Ectodermal cell (in vitro differentiated cells): ENCODE measurements at regions not wholly inside any gene's neighbourhood (a gene's known extent, or its start where the extent isn't known, plus 50 kb on each side); places are given as distances from the start of the nearest gene placed in this dataset.

ENCODE experiments used
- H3K27ac ChIP-seq: 2 replicates; pipeline ENCODE4 v1.7.0; 2013; ENCODE audit warnings: mild to moderate bottlenecking, low read depth, low read length; ENCODE audit not compliant: insufficient read depth, poor library complexity, severe bottlenecking
- H3K27me3 ChIP-seq: 2 replicates; pipeline ENCODE4 v1.7.0; 2013; ENCODE audit warnings: mild to moderate bottlenecking, low read length; ENCODE audit not compliant: insufficient read depth, control insufficient read depth, poor library complexity, severe bottlenecking
- H3K36me3 ChIP-seq: one replicate; pipeline ENCODE4 v1.7.0; 2013; ENCODE audit warnings: low read length; ENCODE audit not compliant: control insufficient read depth, insufficient read depth
- H3K4me1 ChIP-seq: one replicate; pipeline ENCODE4 v1.7.0; 2013; ENCODE audit warnings: low read length; ENCODE audit not compliant: control insufficient read depth, insufficient read depth
- H3K4me3 ChIP-seq: 2 replicates; pipeline ENCODE4 v1.7.0; 2013; ENCODE audit warnings: low read depth, low read length, control low read depth; ENCODE audit not compliant: insufficient read depth
- H3K9me3 ChIP-seq: 2 replicates; pipeline ENCODE4 v1.7.0; 2013; ENCODE audit warnings: mild to moderate bottlenecking, low read length, moderate library complexity; ENCODE audit not compliant: control insufficient read depth
- WGBS, 2 experiments: methylation state at CpG; one replicate each; pipeline ENCODE4 v1.1.7; 2013; ENCODE audit warnings: missing lambda C conversion rate in 2 of 2; 5-methylcytosine and 5-hydroxymethylcytosine counted together

DNA sequence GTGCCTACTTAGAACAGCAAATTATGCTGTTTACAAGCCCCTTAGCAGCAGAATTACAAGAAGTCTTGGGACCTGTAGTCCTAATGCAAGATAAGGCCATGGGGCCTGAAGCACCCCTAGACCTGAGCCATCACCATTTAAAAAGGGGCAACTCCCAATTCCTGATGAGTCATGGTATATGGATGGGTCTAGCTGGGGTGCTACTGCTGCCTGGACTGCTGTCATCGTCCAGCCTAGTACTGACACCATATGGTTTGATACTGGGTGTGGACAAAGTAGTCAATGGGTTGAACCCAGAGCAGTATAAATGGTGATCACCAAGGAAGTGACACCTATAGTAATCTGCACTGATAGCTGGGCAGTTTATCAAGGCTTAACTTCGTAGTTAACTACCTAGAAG, 450.0 kb downstream of the IPMK start:
- no peak overlapping the region for H3K27ac ChIP-seq
- H3K4me3 ChIP-seq = no peak overlapping the region
- H3K9me3 ChIP-seq = no peaks in the 10 kb centered on the region
- no peaks in the 10 kb centered on the region for H3K4me1 ChIP-seq
- no peaks in the 10 kb centered on the region for H3K36me3 ChIP-seq
- H3K27me3 ChIP-seq = no peaks in the 10 kb centered on the region
- WGBS, 2 experiments = 84 to 89% methylated on average over 2 of the region's 2 CpGs

- H3K27ac ChIP-seq = no peak overlapping the region
- no peaks in the 10 kb centered on the region for H3K36me3 ChIP-seq
- H3K4me1 ChIP-seq = no peaks in the 10 kb centered on the region
- H3K4me3 ChIP-seq = no peak overlapping the region
- 68 to 74% methylated on average over 4 of the region's 4 CpGs for WGBS, 2 experiments
- H3K9me3 ChIP-seq = no peaks in the 10 kb centered on the region
- no peaks in the 10 kb centered on the region for H3K27me3 ChIP-seq
Measured at GRCh38 chr10:57815949-57816348, 451.7 kb downstream of the IPMK start.

- H3K27ac ChIP-seq = no peak overlapping the region
- H3K4me3 ChIP-seq = no peak overlapping the region
- 86% methylated on average over 1 of the region's 1 CpG; no CpG with 5 or more reads in 1 of the 2 experiments for WGBS, 2 experiments
- H3K4me1 ChIP-seq = no peaks in the 10 kb centered on the region
- H3K27me3 ChIP-seq = no peaks in the 10 kb centered on the region
- no peaks in the 10 kb centered on the region for H3K36me3 ChIP-seq
- H3K9me3 ChIP-seq = no peaks in the 10 kb centered on the region
Measured at GRCh38 chr10:57809961-57810360, 457.7 kb downstream of the IPMK start.

DNA sequence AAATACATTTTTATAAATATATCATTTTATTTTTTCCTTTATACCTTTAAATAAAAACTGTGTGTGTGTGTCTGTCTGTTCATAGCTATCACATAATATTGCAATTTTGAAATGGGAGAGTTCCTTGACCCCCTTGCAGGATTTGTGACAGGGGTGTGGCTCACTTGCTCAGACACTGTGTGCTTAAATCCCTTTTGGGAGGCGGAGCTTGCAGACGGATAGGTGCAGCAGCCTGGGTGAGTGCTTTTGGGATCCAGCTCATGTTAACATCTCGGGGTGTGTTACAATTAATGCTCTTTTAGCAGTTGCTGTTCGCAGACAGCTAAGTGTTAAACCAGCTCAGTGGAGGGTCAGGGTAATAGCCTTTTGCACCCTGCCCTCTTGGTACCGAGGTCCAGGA, 459.8 kb downstream of the IPMK start:
- no peaks in the 10 kb centered on the region for H3K27me3 ChIP-seq
- no peaks in the 10 kb centered on the region for H3K9me3 ChIP-seq
- 84 to 85% methylated on average over 5 of the region's 5 CpGs for WGBS, 2 experiments
- H3K4me3 ChIP-seq = no peak overlapping the region
- no peak overlapping the region for H3K27ac ChIP-seq
- no peaks in the 10 kb centered on the region for H3K4me1 ChIP-seq
- no peaks in the 10 kb centered on the region for H3K36me3 ChIP-seq

DNA sequence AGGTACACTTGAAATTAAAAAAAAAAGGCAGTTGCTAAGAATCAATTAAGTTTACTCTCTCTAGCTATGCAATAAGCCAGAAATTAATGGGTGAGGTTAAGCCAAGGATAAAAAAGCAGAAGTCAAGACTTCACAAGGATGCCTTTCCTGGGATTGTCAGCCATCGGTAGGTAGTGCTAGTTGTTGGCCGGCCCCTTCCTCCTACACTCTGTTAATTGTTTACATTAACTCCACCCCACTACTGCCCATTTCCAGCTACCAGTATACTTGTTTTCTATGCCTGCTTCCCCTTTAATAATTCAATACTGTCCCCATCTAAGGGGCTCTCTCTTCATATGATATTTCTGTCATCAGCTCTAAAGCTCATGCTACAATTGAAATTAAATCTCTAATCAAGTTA, 461.0 kb downstream of the IPMK start:
- Histone ChIP-seq H3K36me3 (no peaks in the 10 kb centered on the region), H3K9me3 (no peaks in the 10 kb centered on the region), H3K4me3 (no peak overlapping the region), H3K27ac (no peak overlapping the region), H3K4me1 (no peaks in the 10 kb centered on the region), H3K27me3 (no peaks in the 10 kb centered on the region)
- WGBS, 2 experiments = 87 to 98% methylated on average over 2 of the region's 2 CpGs

GRCh38 chr10:57799625-57800024, 468.1 kb downstream of the IPMK start:
- H3K4me1 ChIP-seq = no peaks in the 10 kb centered on the region
- no peak overlapping the region for H3K27ac ChIP-seq
- no peaks in the 10 kb centered on the region for H3K36me3 ChIP-seq
- no peaks in the 10 kb centered on the region for H3K9me3 ChIP-seq
- 93 to 98% methylated on average over 2 to 3 of the region's 3 CpGs for WGBS, 2 experiments
- no peaks in the 10 kb centered on the region for H3K27me3 ChIP-seq
- H3K4me3 ChIP-seq = no peak overlapping the region

- H3K9me3 ChIP-seq = no peaks in the 10 kb centered on the region
- H3K4me1 ChIP-seq = no peaks in the 10 kb centered on the region
- no peaks in the 10 kb centered on the region for H3K27me3 ChIP-seq
- no peaks in the 10 kb centered on the region for H3K36me3 ChIP-seq
- WGBS, 2 experiments = 61 to 73% methylated on average over 3 of the region's 3 CpGs
- no peak overlapping the region for H3K4me3 ChIP-seq
- no peak overlapping the region for H3K27ac ChIP-seq
Measured at GRCh38 chr10:57798830-57799229, 468.9 kb downstream of the IPMK start.

DNA sequence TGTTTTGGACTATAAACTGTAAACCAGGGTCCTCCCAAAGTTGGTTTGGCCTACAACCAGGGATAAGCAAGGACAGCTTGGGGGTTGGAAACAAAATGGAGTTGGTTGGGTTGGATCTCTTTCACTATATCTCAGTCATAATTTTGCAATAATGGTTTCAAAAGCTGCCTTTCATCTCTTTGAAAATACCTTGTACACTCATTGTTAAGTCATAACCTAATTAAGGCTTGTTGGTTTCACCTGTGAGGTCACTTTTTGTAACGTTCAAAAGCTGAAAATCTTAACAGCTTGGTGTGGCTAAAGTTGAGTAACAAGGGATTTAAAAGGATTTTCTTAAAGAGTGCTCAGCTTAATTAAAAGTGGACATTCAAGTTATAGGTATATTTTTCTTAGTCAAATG, 476.1 kb downstream of the IPMK start:
- no peaks in the 10 kb centered on the region for H3K27me3 ChIP-seq
- no peak overlapping the region for H3K4me3 ChIP-seq
- H3K4me1 ChIP-seq = no peaks in the 10 kb centered on the region
- WGBS, 2 experiments = 100% methylated on average over 1 of the region's 1 CpG
- H3K27ac ChIP-seq = no peak overlapping the region
- H3K36me3 ChIP-seq = no peaks in the 10 kb centered on the region
- no peaks in the 10 kb centered on the region for H3K9me3 ChIP-seq

DNA sequence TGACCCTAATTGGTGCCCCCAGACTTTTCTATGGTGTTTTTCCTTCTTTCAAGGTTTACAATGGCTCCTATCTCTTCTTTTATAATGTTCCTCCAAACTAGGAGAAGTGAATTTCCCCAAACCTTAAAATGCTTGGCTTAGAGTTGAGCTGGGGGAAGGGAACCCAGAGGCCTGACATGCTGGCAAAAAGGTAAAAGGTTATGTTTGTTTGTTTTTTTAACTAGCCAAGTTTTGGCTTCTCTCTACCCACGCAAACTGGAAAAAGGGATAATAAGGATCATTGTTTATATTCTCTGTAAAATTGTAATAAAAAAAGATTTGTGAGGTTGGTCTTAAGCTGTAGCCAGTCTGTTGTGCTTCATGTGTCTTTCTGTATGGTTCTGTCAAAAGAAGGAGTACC, 477.0 kb downstream of the IPMK start:
- no peaks in the 10 kb centered on the region for H3K36me3 ChIP-seq
- H3K4me1 ChIP-seq = no peaks in the 10 kb centered on the region
- WGBS, 2 experiments = 83 to 100% methylated on average over 1 of the region's 1 CpG
- H3K4me3 ChIP-seq = no peak overlapping the region
- no peaks in the 10 kb centered on the region for H3K9me3 ChIP-seq
- H3K27me3 ChIP-seq = no peaks in the 10 kb centered on the region
- no peak overlapping the region for H3K27ac ChIP-seq

GRCh38 chr10:57788117-57788516, 479.6 kb downstream of the IPMK start:
- Histone ChIP-seq H3K27ac (no peak overlapping the region), H3K27me3 (no peaks in the 10 kb centered on the region), H3K4me1 (no peaks in the 10 kb centered on the region), H3K4me3 (no peak overlapping the region), H3K9me3 (no peaks in the 10 kb centered on the region), H3K36me3 (no peaks in the 10 kb centered on the region)
- WGBS, 2 experiments = 91% methylated on average over 3 of the region's 3 CpGs
